ENCODE measurements at regions not wholly inside any gene's neighbourhood (a gene's known extent, or its start where the extent isn't known, plus 50 kb on each side); places are given as distances from the start of the nearest gene placed in this dataset.

DNA sequence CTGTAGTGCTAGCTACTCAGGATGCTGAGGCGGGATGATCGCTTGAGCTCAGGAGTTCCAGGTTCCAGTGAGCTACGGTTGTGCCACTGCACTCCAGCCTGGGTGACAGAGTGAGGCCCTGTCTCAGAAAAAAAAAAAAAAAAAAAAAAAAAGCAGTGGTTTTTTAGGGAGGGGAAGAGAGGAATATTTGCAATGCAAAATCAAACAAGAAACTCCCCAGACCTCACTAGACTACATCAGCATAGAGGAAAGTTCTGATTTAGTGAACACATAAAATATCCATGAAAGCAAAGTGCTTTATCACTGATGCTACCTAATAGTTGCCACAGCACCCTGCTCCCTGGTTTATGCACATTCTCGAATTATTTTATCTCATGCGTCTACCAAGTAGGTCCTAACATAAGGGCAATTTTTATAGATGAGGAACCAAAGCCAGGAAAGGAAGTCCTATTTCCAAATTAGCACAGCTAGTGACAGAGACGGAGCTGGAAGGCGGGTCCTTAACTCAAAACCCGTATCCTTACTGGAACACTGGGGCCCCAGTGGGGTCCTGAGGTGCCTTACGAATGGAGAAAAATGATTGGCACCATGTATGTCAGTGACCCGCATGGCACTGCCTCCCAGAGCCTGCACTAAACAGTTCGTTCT, 50.7 kb upstream of the GPR157 start:
- CTCF ChIA-PET, result no interaction called here

GRCh38 chr1:9180111-9180819, 51.4 kb upstream of the GPR157 start:
- no TSS peak for BruUV-seq (replicated peaks)
- intact Hi-C loops (cut with micrococcal nuclease; ENCODE audit: unreplicated experiment), result no loop called here
- Mint-ChIP-seq H3K27me3 (ENCODE audit: unreplicated experiment) (no peaks in the 10 kb centered on the region), H3K4me3 (ENCODE audit: low read depth, unreplicated experiment) (peak overlapping the region; percentile 24), H3K36me3 (ENCODE audit: insufficient read depth, unreplicated experiment) (peaks cover 13% of the 10 kb centered on the region), H3K9me3 (ENCODE audit: low read depth, unreplicated experiment) (no peaks in the 10 kb centered on the region), H3K27ac (ENCODE audit: unreplicated experiment) (no peak overlapping the region), H3K4me1 (ENCODE audit: low read depth, unreplicated experiment) (peaks cover 9% of the 10 kb centered on the region)
- TF ChIP-seq, protein P1, sequence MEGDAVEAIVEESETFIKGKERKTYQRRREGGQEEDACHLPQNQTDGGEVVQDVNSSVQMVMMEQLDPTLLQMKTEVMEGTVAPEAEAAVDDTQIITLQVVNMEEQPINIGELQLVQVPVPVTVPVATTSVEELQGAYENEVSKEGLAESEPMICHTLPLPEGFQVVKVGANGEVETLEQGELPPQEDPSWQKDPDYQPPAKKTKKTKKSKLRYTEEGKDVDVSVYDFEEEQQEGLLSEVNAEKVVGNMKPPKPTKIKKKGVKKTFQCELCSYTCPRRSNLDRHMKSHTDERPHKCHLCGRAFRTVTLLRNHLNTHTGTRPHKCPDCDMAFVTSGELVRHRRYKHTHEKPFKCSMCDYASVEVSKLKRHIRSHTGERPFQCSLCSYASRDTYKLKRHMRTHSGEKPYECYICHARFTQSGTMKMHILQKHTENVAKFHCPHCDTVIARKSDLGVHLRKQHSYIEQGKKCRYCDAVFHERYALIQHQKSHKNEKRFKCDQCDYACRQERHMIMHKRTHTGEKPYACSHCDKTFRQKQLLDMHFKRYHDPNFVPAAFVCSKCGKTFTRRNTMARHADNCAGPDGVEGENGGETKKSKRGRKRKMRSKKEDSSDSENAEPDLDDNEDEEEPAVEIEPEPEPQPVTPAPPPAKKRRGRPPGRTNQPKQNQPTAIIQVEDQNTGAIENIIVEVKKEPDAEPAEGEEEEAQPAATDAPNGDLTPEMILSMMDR (IDR thresholded peaks at IDR 0.05; ENCODE audit: unreplicated experiment), result no peak
- CTCF ChIA-PET, result interaction anchor here (1.1 to 1.2 kb wide), 2 partner anchors 9 to 15 kb away, joined by 4 to 5 read pairs; no protein-coding TSS in a partner anchor
- DNase-seq, result no peak

More for the DNA sequence above, 50.7 kb upstream of the GPR157 start:
- H3K4me3 Mint-ChIP-seq (ENCODE audit: low read depth, unreplicated experiment), result no peak overlapping the region
- H3K4me1 Mint-ChIP-seq (ENCODE audit: low read depth, unreplicated experiment), result peaks cover 9% of the 10 kb centered on the region
- intact Hi-C loops (cut with micrococcal nuclease; ENCODE audit: unreplicated experiment), result no loop called here
- no peak for DNase-seq
- peaks cover 13% of the 10 kb centered on the region for H3K36me3 Mint-ChIP-seq (ENCODE audit: insufficient read depth, unreplicated experiment)
- no peaks in the 10 kb centered on the region for H3K9me3 Mint-ChIP-seq (ENCODE audit: low read depth, unreplicated experiment)
- TF ChIP-seq, protein P1 (IDR thresholded peaks at IDR 0.05; ENCODE audit: unreplicated experiment), result no peak
- no peak overlapping the region for H3K27ac Mint-ChIP-seq (ENCODE audit: unreplicated experiment)
- no peaks in the 10 kb centered on the region for H3K27me3 Mint-ChIP-seq (ENCODE audit: unreplicated experiment)
- no TSS peak for BruUV-seq (replicated peaks)

- TF ChIP-seq, protein P1 (IDR thresholded peaks at IDR 0.05; ENCODE audit: unreplicated experiment), result peak; percentile 88
- peak overlapping the region; percentile 72 for H3K4me3 Mint-ChIP-seq (ENCODE audit: low read depth, unreplicated experiment)
- H3K27me3 Mint-ChIP-seq (ENCODE audit: unreplicated experiment), result no peaks in the 10 kb centered on the region
- H3K9me3 Mint-ChIP-seq (ENCODE audit: low read depth, unreplicated experiment), result no peaks in the 10 kb centered on the region
- CTCF ChIA-PET, result interaction anchor here (1.1 to 1.2 kb wide), 3 partner anchors 10 to 16 kb away, joined by 3 to 5 read pairs (median 4); no protein-coding TSS in a partner anchor
- DNase-seq, result peak; percentile 78
- H3K4me1 Mint-ChIP-seq (ENCODE audit: low read depth, unreplicated experiment), result peaks cover 9% of the 10 kb centered on the region
- intact Hi-C loops (cut with micrococcal nuclease; ENCODE audit: unreplicated experiment), result no loop called here
- peaks cover 13% of the 10 kb centered on the region for H3K36me3 Mint-ChIP-seq (ENCODE audit: insufficient read depth, unreplicated experiment)
- no peak overlapping the region for H3K27ac Mint-ChIP-seq (ENCODE audit: unreplicated experiment)
- TSS peak; percentile 61 for BruUV-seq (replicated peaks)
Measured at GRCh38 chr1:9181176-9181906, 52.4 kb upstream of the GPR157 start.

- Mint-ChIP-seq H3K27me3 (ENCODE audit: unreplicated experiment) (no peaks in the 10 kb centered on the region), H3K4me3 (ENCODE audit: low read depth, unreplicated experiment) (peak overlapping the region; percentile 72), H3K27ac (ENCODE audit: unreplicated experiment) (no peak overlapping the region), H3K9me3 (ENCODE audit: low read depth, unreplicated experiment) (no peaks in the 10 kb centered on the region), H3K36me3 (ENCODE audit: insufficient read depth, unreplicated experiment) (peaks cover 13% of the 10 kb centered on the region), H3K4me1 (ENCODE audit: low read depth, unreplicated experiment) (peaks cover 9% of the 10 kb centered on the region)
- CTCF ChIA-PET, result interaction anchor here (1.2 kb wide), 1 partner anchor 11 kb away, joined by 3 read pairs; no protein-coding TSS in a partner anchor
- BruUV-seq (replicated peaks), result no TSS peak
- peak; percentile 61 for DNase-seq
- intact Hi-C loops (cut with micrococcal nuclease; ENCODE audit: unreplicated experiment), result no loop called here
- TF ChIP-seq, protein P1 (IDR thresholded peaks at IDR 0.05; ENCODE audit: unreplicated experiment), result peak; percentile 27
Measured at GRCh38 chr1:9181990-9182783, 52.4 kb upstream of the H6PD start.
